Activated T-cell treated with anti-CD3 and anti-CD28 coated beads, Interleukin-2, amount 50 U/mL, for 72 hours (primary cell): ENCODE measurements at regions not wholly inside any gene's neighbourhood (a gene's known extent, or its start where the extent isn't known, plus 50 kb on each side); places are given as distances from the start of the nearest gene placed in this dataset.

Experiments used
- ATAC-seq, 2 donors: fragments of 150-1000 bp; cut with Tn5 transposase; replicated peaks in 1 of 2; 2 replicates each; pipeline ENCODE4 v1.10.0; 2021; ENCODE audit warnings: moderate library complexity in 2 of 2, mild to moderate bottlenecking in 1 of 2
- DNase-seq, 2 donors: peaks; one replicate each; pipeline ENCODE4 v3.0.0; 2021 to 2022; ENCODE audit warnings: mixed read lengths in 1 of 2
- H3K27ac Mint-ChIP-seq: one replicate; pipeline ENCODE4 v1.8.0; 2022; ENCODE audit warnings: mild to moderate bottlenecking, moderate library complexity, mixed read lengths
- H3K27me3 Mint-ChIP-seq: one replicate; pipeline ENCODE4 v1.8.0; 2022; ENCODE audit warnings: low read depth, mixed read lengths
- H3K36me3 Mint-ChIP-seq, 2 donors: one replicate each; pipeline ENCODE4 v1.8.0; 2022; ENCODE audit warnings: mixed read lengths in 2 of 2, mild to moderate bottlenecking in 1 of 2; ENCODE audit not compliant: insufficient read depth in 2 of 2
- H3K4me1 Mint-ChIP-seq: one replicate; pipeline ENCODE4 v1.8.0; 2022; ENCODE audit warnings: low read depth, mixed read lengths
- H3K4me3 Mint-ChIP-seq, 2 donors: one replicate each; pipeline ENCODE4 v1.8.0; 2022; ENCODE audit warnings: mild to moderate bottlenecking in 2 of 2, mixed read lengths in 2 of 2, moderate library complexity in 2 of 2
- H3K9me3 Mint-ChIP-seq, 2 donors: one replicate each; pipeline ENCODE4 v1.8.0; 2022; ENCODE audit warnings: mixed read lengths in 2 of 2

DNA sequence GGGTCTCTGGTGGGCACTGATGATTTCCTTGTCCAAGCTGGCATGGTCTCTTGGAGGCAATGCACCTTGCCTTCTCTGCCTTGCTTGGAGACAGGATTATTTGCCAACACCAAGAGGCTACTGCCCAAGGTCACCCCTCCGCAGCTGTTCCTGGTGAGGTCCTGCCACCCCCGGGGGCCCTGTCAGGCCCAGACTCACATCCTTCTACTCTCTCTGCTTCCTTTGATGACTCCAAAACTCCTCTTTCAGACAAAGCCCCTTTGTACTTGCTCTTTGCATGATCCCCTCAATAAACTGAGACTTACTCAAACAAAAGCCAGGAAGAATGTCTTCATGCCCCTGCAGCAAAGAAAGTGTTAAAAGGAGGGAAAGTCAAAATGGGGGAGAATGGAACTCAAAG, 137.7 kb downstream of the MEX3B start:
- no peaks in the 10 kb centered on the region for H3K4me1 Mint-ChIP-seq
- peaks cover 6% of the 10 kb centered on the region for H3K27me3 Mint-ChIP-seq
- no peaks in the 10 kb centered on the region for H3K36me3 Mint-ChIP-seq
- no peak overlapping the region for H3K27ac Mint-ChIP-seq
- no peak for DNase-seq
- H3K9me3 Mint-ChIP-seq, result no peaks in the 10 kb centered on the region
- no peak overlapping the region for H3K4me3 Mint-ChIP-seq
- no peak for ATAC-seq

DNA sequence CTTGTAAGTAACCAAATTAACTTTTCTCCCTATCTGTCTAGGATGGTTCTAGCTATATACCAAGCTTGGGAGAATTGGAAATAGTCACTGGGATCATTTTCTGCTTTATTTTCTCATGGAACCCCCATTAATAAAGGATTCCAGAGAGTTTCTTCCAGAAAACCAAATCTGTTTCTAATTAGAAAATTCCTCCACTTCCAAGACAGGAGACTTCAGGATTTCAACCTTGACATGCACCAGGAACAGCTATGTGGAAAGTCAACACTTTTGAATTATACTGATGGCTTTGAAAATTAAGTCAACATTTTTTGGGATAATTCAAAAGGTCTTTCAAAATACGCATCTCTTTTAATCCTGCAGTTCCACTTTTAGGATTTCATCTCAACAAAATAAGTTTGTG, 138.3 kb downstream of the MEX3B start:
- Mint-ChIP-seq H3K27me3 (peaks cover 6% of the 10 kb centered on the region), H3K4me3 (no peak overlapping the region), H3K36me3 (no peaks in the 10 kb centered on the region), H3K9me3 (no peaks in the 10 kb centered on the region), H3K27ac (no peak overlapping the region), H3K4me1 (no peaks in the 10 kb centered on the region)
- no peak for ATAC-seq
- no peak for DNase-seq

DNA sequence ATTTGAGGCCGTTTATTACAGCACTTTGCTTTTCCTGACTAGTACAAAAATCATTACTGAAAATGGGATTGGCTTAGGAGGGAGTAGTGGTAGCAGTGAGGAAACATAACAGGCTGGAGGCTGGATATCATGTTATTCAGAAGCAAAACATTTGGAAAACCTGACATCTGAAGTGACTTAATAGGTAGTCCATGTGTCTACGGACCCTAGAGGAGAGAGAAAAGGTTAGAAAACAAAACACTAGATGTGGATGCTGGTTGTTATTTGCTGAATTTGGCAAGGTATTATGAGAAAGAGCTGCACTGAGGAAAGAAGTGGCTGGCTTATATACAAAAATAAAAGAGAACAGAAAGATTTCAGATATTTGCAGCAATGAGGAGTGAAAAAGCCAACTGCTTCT, 139.9 kb downstream of the MEX3B start:
- H3K9me3 Mint-ChIP-seq, result no peaks in the 10 kb centered on the region
- H3K4me3 Mint-ChIP-seq, result no peak overlapping the region
- H3K36me3 Mint-ChIP-seq, result no peaks in the 10 kb centered on the region
- no peak overlapping the region for H3K27ac Mint-ChIP-seq
- ATAC-seq (no peak), DNase-seq (no peak)
- no peaks in the 10 kb centered on the region for H3K4me1 Mint-ChIP-seq
- peaks cover 6% of the 10 kb centered on the region for H3K27me3 Mint-ChIP-seq

DNA sequence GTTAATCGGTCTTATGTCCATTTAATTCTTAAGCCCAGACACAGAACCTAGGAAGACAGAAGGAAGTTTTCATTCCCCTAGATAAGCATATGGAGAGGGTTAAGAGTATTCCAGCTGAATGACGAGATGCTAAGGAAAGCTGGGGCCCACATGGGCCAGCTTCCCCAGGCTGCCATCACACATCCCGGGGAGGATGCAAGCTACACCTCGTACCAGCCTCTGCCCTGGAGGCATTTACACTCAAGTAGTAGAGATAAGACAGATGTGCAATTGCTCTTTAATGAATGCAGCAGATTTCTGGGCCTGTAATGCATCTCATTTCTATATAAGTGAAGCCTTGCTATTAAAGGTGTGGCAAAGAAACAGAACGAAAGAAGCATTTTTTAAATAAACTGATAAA, 144.5 kb downstream of the MEX3B start:
- no peak for ATAC-seq

DNA sequence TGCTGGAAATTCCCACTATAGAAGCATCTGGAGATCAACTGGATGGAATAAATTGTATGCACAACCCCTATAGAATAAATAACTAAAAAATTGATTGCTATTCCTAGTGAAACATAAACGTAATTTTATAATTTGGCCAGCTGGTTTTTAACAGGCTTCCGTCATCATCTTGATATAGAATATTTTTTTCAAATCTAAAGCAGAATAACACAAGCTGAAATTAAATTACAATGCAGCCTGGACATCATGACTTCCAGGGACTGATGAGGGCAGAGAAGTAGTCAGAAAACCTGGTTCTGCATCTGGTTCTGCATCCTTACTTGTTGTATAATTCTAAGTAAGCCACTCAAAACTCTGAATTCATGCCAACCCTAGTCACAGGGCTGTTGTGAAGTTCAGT, 146.1 kb downstream of the MEX3B start:
- Mint-ChIP-seq H3K4me1 (no peaks in the 10 kb centered on the region), H3K27me3 (peaks cover under 1% of the 10 kb centered on the region), H3K9me3 (no peaks in the 10 kb centered on the region), H3K36me3 (no peaks in the 10 kb centered on the region), H3K27ac (no peak overlapping the region), H3K4me3 (no peak overlapping the region)
- no peak for DNase-seq
- ATAC-seq, result no peak

More for the DNA sequence above, 144.5 kb downstream of the MEX3B start:
- Mint-ChIP-seq H3K27me3 (peaks cover 6% of the 10 kb centered on the region), H3K9me3 (no peaks in the 10 kb centered on the region), H3K4me1 (no peaks in the 10 kb centered on the region), H3K36me3 (no peaks in the 10 kb centered on the region), H3K4me3 (no peak overlapping the region), H3K27ac (no peak overlapping the region)
- no peak for DNase-seq

DNA sequence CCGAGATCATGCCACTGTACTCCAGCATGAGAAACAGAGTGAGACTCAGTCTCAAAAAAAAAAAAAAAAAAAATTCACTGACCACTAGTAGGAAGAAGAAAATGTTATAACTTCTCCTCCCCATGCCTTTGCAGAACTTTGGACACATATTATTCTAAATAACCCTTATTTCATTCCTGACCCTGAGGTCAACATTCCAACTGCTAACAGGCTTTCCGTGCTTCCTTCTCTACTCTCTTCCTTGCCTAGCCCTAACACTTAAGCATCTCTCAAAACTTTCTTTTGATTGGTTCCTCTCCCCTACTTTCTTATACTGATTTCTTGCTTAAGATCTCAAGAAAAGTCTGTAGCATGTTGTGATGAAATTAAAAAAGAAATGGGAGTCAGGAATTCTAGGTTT, 146.8 kb downstream of the MEX3B start:
- Mint-ChIP-seq H3K4me1 (no peaks in the 10 kb centered on the region), H3K27ac (no peak overlapping the region), H3K36me3 (no peaks in the 10 kb centered on the region), H3K9me3 (no peaks in the 10 kb centered on the region), H3K27me3 (peaks cover 6% of the 10 kb centered on the region), H3K4me3 (no peak overlapping the region)
- ATAC-seq (no peak), DNase-seq (no peak)

DNA sequence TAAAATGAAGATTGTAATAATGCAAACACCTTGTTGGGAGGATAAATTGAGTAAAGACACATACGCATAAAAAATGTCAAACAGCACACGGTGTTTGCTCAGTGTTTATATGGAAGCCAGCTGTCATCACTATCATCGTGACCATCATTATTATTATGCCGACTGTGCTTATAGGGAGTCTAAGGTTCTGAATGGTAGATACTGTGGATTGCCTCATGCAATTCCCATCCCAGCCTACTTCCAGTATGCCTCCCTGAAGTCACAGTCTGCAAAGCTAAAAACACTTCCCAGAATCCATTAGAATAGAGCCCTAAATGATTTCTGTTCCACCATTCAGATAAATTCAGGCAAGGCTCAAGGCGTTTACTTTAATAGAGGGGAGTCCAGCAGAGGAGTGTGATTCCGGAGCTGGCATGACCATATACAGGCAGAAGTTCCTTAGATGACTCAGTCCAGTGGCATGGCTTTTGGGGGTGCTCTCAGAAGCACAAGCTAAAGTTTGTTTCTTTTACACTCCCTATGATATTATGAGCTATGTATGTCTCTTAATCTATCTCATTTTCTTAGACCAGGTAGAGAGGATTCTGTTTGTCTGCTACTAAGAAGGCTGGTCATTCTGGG, 148.7 kb downstream of the MEX3B start:
- H3K4me1 Mint-ChIP-seq, result no peaks in the 10 kb centered on the region
- no peak overlapping the region for H3K4me3 Mint-ChIP-seq
- DNase-seq (no peak), ATAC-seq (no peak)
- H3K27me3 Mint-ChIP-seq, result peaks cover 6% of the 10 kb centered on the region
- no peaks in the 10 kb centered on the region for H3K36me3 Mint-ChIP-seq
- no peaks in the 10 kb centered on the region for H3K9me3 Mint-ChIP-seq
- H3K27ac Mint-ChIP-seq, result no peak overlapping the region

DNA sequence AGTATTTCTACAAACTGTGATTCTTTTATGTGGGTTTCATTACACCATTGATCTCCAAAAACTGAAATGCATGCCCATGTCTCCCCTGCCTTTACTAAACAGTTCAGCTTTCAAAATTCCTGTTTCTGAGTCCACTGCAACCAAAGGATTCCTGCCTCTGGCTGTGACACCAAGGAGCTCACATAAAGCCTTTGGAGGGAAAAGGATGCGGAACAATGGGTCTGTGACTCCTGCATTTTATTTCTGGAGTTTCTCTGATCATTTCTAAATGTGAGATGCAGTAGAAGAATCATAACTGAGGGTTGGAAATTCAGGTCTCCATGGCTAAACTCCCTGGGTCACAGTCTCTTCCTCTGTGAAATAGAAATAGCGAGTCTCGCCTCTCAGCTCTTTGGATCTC, 149.5 kb downstream of the MEX3B start:
- Mint-ChIP-seq H3K9me3 (no peaks in the 10 kb centered on the region), H3K4me3 (no peak overlapping the region), H3K27ac (no peak overlapping the region), H3K36me3 (no peaks in the 10 kb centered on the region), H3K4me1 (no peaks in the 10 kb centered on the region), H3K27me3 (peaks cover 6% of the 10 kb centered on the region)
- DNase-seq (no peak), ATAC-seq (no peak)

DNA sequence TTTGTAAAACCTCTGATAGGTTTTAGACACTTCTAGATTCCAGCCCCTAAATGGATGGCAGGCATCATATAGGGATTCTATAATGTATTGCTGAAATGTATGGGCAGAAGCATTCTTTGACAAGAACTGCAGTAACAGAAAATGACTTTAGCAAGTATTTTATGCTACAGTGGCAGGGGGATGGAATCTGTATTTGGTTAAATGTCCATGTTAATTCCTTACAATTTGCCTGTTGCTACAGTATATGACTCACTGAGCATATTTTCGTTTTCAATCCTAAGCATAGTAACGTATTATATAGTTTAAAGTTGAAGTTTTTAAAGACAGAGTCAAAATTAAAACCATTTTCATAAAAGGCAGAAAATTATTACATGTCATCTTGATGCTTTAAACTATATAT, 150.1 kb downstream of the MEX3B start:
- peaks cover 6% of the 10 kb centered on the region for H3K27me3 Mint-ChIP-seq
- H3K4me1 Mint-ChIP-seq, result no peaks in the 10 kb centered on the region
- no peak overlapping the region for H3K4me3 Mint-ChIP-seq
- ATAC-seq, result no peak
- no peak for DNase-seq
- H3K36me3 Mint-ChIP-seq, result no peaks in the 10 kb centered on the region
- H3K9me3 Mint-ChIP-seq, result no peaks in the 10 kb centered on the region
- no peak overlapping the region for H3K27ac Mint-ChIP-seq

DNA sequence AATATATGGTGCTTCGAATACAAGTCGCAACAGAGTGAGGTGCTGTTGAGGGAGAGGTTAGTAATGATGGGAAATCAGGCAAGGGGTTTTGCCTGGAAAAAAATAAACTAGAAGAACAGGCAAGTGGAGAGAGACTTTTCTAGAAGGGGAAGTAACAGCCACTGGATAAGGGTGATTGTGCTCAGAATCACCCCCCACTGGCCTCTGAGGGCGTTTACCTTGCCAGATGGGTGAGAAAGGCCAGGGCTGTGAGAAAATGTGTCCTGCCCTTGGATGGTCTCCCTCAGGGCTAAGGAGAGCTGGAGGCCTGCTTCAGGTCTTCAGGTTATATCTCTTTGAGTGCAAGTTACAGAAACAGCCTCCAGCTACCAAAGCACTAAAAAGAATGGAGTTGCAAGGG, 151.8 kb downstream of the MEX3B start:
- Mint-ChIP-seq H3K36me3 (no peaks in the 10 kb centered on the region), H3K9me3 (no peaks in the 10 kb centered on the region)

DNA sequence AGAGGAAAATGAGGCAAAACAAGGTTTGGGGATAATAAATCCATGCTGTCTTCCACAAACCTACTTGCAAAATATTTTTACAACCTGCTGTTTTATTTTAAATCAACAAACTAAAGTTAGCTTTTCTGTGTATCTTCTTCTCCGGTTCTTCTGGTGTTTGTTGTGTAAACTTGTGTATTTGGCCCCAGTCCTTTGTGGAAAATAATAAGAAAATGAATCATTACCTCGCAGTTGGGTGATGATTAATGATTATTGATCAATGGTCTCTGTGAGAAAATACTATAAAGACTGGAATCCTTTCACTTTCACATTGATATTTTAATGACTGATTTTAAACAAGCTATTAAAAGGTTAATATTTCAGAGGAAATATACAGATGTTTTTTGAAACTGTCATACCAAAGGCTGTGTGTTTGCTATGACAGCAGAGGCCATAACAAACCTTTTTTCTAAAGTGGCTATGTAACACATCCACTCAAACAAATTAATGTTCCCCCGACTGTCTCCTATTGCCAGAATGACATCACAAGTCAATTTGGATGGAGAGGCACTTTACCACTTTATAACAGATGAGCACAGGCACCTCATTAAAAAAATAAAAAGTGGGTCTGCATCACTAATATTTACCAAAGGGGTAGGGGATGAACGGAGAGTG, 152.5 kb downstream of the MEX3B start:
- Mint-ChIP-seq H3K27ac (no peak overlapping the region), H3K36me3 (no peaks in the 10 kb centered on the region), H3K27me3 (peaks cover 6% of the 10 kb centered on the region), H3K4me3 (no peak overlapping the region), H3K9me3 (no peaks in the 10 kb centered on the region), H3K4me1 (no peaks in the 10 kb centered on the region)
- no peak for DNase-seq
- ATAC-seq, result no peak

More for the DNA sequence above, 151.8 kb downstream of the MEX3B start:
- Mint-ChIP-seq H3K27me3 (peaks cover 6% of the 10 kb centered on the region), H3K27ac (no peak overlapping the region), H3K4me3 (no peak overlapping the region), H3K4me1 (no peaks in the 10 kb centered on the region)
- no peak for ATAC-seq
- DNase-seq, result no peak

DNA sequence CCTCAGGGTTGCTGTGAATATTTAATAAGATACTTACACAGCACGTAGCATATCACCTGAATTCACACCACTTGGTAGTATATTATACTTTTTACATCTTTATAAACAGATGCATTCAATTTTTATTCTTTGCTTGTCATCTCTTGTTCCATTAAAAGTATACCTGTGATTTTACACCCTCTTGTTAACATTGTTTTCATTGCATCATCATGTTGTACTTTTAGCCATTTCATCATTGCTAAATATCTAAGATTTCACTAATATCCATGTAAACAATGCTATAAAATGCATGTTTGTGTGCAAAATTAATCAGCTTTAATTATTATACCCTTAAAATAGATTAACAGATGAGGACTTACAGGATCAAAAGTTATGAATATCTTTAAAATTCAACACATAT, 155.3 kb downstream of the MEX3B start:
- Mint-ChIP-seq H3K4me3 (no peak overlapping the region), H3K9me3 (no peaks in the 10 kb centered on the region), H3K4me1 (no peaks in the 10 kb centered on the region), H3K27me3 (peaks cover 6% of the 10 kb centered on the region), H3K27ac (no peak overlapping the region), H3K36me3 (no peaks in the 10 kb centered on the region)
- DNase-seq (no peak), ATAC-seq (no peak)

DNA sequence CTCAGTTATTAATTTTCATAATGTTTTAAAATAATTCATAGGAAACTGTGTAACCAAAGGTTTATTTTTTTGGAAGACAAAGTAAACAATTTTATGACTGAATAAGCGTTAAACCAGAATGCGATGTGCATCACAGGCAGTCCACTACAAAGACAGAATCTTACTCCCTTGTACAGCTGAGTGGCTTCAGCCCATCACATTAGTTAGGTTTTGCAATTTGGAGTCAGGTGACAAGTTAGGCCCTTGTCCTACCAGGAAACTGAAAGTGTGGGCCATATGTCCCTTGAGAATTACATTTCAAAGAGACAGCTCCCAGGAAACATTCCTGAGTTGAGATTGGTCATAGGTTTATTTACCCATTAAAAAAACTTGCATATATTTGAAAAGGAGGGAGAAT, 156.3 kb downstream of the MEX3B start:
- no peaks in the 10 kb centered on the region for H3K36me3 Mint-ChIP-seq
- H3K4me3 Mint-ChIP-seq, result no peak overlapping the region
- no peaks in the 10 kb centered on the region for H3K4me1 Mint-ChIP-seq

More for the DNA sequence above, 156.3 kb downstream of the MEX3B start:
- DNase-seq (no peak), ATAC-seq (no peak)
- no peaks in the 10 kb centered on the region for H3K9me3 Mint-ChIP-seq
- no peak overlapping the region for H3K27ac Mint-ChIP-seq
- H3K27me3 Mint-ChIP-seq, result peaks cover 4% of the 10 kb centered on the region
